Kidney (tissue), 13 donors: ENCODE measurements at regions not wholly inside any gene's neighbourhood (a gene's known extent, or its start where the extent isn't known, plus 50 kb on each side); places are given as distances from the start of the nearest gene placed in this dataset.

Experiments used
- DNase-seq, 5 donors: peaks; one replicate each; pipeline ENCODE4 v3.0.0-alpha.2; 2013 to 2020
- FAIRE-seq: peaks from 2 replicates; lab custom pipeline; 2012; peaks lifted over from hg19 to GRCh38; lab: Jason Lieb, UNC
- H3K27ac ChIP-seq, 2 donors: one replicate each; pipeline ENCODE4 v1.7.0; 2013; ENCODE audit warnings: low read depth in 2 of 2, low read length in 2 of 2, inconsistent platforms in 1 of 2
- H3K27me3 ChIP-seq: one replicate; pipeline ENCODE4 v1.7.1; 2013; ENCODE audit warnings: low read length, inconsistent platforms; ENCODE audit not compliant: control insufficient read depth, insufficient read depth
- H3K36me3 ChIP-seq, 3 donors: one replicate each; pipeline versions ENCODE4 v1.7.0 to v1.7.1; 2013; ENCODE audit warnings: low read length in 3 of 3, control low read depth in 1 of 3, inconsistent platforms in 1 of 3; ENCODE audit not compliant: insufficient read depth in 3 of 3, control insufficient read depth in 2 of 3
- H3K4me1 ChIP-seq, 3 donors: one replicate each; pipeline versions ENCODE4 v1.7.0 to v1.7.1; 2013; ENCODE audit warnings: low read length in 3 of 3, inconsistent platforms in 1 of 3, low read depth in 1 of 3; ENCODE audit not compliant: control insufficient read depth in 2 of 3, insufficient read depth in 2 of 3
- H3K4me3 ChIP-seq, 3 donors: one replicate each; pipeline versions ENCODE4 v1.7.0 to v1.8.1; 2013; ENCODE audit warnings: low read length in 3 of 3, control low read depth in 1 of 3, inconsistent platforms in 1 of 3
- H3K9ac ChIP-seq, 3 donors: one replicate each; pipeline versions ENCODE4 v1.7.0 to v1.7.1; 2013; ENCODE audit warnings: low read length in 3 of 3, control low read depth in 1 of 3, inconsistent platforms in 1 of 3
- H3K9me3 ChIP-seq, 3 donors: one replicate each; pipeline versions ENCODE4 v1.7.0 to v1.7.1; 2013; ENCODE audit warnings: low read length in 3 of 3, control low read depth in 1 of 3, inconsistent platforms in 1 of 3; ENCODE audit not compliant: control insufficient read depth in 2 of 3, insufficient read depth in 1 of 3
- intact Hi-C: fragments of 100-400 bp; cut with DNase I; formaldehyde crosslinking; loops from one replicate; pipeline ENCODE4 v1.11.1; 2022
- TF ChIP-seq, protein P1 (sequence below): IDR thresholded peaks from 3 replicates; pipeline ENCODE4 v1.5.1; 2012; ENCODE audit warnings: mild to moderate bottlenecking, moderate library complexity, borderline replicate concordance; ENCODE audit not compliant: insufficient read depth; ENCODE audit errors: extremely low read depth
- donor health status: control.
- donor health status: control.
- donor health status: control.
- donor health status: control.
- donor health status: control.
- donor health status: DM: yes; HTN: yes; CAD: no.
- donor health status: Normal renal cell carcinoma (clear cell type).

- Histone ChIP-seq H3K27ac (no peak overlapping the region), H3K4me1 (no peaks in the 10 kb centered on the region), H3K27me3 (no peaks in the 10 kb centered on the region), H3K4me3 (no peak overlapping the region), H3K36me3 (no peaks in the 10 kb centered on the region), H3K9ac (no peak overlapping the region), H3K9me3 (no peaks in the 10 kb centered on the region)
- TF ChIP-seq, protein P1, sequence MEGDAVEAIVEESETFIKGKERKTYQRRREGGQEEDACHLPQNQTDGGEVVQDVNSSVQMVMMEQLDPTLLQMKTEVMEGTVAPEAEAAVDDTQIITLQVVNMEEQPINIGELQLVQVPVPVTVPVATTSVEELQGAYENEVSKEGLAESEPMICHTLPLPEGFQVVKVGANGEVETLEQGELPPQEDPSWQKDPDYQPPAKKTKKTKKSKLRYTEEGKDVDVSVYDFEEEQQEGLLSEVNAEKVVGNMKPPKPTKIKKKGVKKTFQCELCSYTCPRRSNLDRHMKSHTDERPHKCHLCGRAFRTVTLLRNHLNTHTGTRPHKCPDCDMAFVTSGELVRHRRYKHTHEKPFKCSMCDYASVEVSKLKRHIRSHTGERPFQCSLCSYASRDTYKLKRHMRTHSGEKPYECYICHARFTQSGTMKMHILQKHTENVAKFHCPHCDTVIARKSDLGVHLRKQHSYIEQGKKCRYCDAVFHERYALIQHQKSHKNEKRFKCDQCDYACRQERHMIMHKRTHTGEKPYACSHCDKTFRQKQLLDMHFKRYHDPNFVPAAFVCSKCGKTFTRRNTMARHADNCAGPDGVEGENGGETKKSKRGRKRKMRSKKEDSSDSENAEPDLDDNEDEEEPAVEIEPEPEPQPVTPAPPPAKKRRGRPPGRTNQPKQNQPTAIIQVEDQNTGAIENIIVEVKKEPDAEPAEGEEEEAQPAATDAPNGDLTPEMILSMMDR = no peak
- intact Hi-C loops = no loop called here
- FAIRE-seq (no peak), DNase-seq (no peak)
These were observed 330.6 kb upstream of the ZC3H12C start for GRCh38 chr11:109762546-109762945.

GRCh38 chr11:109765709-109766311 lies 327.4 kb upstream of the ZC3H12C start:
- Histone ChIP-seq H3K9ac (no peak overlapping the region), H3K27me3 (no peaks in the 10 kb centered on the region), H3K4me3 (no peak overlapping the region), H3K9me3 (no peaks in the 10 kb centered on the region), H3K27ac (no peak overlapping the region), H3K36me3 (no peaks in the 10 kb centered on the region), H3K4me1 (no peaks in the 10 kb centered on the region)
- intact Hi-C loops = no loop called here
- no peak for FAIRE-seq
- no peak for DNase-seq
- TF ChIP-seq, protein P1 = no peak

GRCh38 chr11:109769858-109770257 lies 323.3 kb upstream of the ZC3H12C start:
- Histone ChIP-seq H3K9me3 (no peaks in the 10 kb centered on the region), H3K36me3 (no peaks in the 10 kb centered on the region), H3K4me3 (no peak overlapping the region), H3K9ac (no peak overlapping the region), H3K4me1 (no peaks in the 10 kb centered on the region), H3K27me3 (no peaks in the 10 kb centered on the region), H3K27ac (no peak overlapping the region)
- FAIRE-seq (no peak), DNase-seq (peak in 3 of 5 donors; percentile 27 to 63 (median 44))
- TF ChIP-seq, protein P1 = no peak
- intact Hi-C loops = no loop called here

- DNase-seq = no peak
These were observed 322.9 kb upstream of the ZC3H12C start for GRCh38 chr11:109770323-109770722.

More at GRCh38 chr11:109770323-109770722, 322.9 kb upstream of the ZC3H12C start:
- no peaks in the 10 kb centered on the region for H3K9me3 ChIP-seq
- no peaks in the 10 kb centered on the region for H3K27me3 ChIP-seq
- intact Hi-C loops = no loop called here
- no peak for FAIRE-seq
- no peaks in the 10 kb centered on the region for H3K4me1 ChIP-seq
- TF ChIP-seq, protein P1 = no peak
- no peak overlapping the region for H3K9ac ChIP-seq
- no peak overlapping the region for H3K27ac ChIP-seq
- H3K36me3 ChIP-seq = no peaks in the 10 kb centered on the region
- H3K4me3 ChIP-seq = no peak overlapping the region
